ENCODE measurements at regions not wholly inside any gene's neighbourhood (a gene's known extent, or its start where the extent isn't known, plus 50 kb on each side); places are given as distances from the start of the nearest gene placed in this dataset.

DNA sequence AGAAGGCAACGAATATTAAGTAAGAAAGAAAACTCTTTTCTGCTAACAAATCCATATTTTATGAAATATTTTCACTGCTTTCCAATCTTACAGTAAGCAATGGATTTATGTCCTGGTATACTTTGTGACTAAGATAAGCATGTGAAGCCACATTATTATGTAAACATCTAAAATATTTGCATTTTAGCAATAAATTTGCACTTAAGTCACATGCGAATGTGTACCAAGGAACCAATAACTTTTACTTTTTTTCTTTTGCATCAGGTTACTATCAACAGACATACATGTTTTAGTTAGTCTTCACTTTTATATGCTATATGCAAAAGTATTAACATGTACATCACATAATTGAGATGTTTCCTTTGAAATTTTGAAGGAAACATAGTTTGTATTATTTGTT lies 536.7 kb downstream of the SLITRK6 start:
- DNase-seq (ENCODE audit: extremely low spot score, insufficient read length, low read depth) (no peak), FAIRE-seq (no peak)

DNA sequence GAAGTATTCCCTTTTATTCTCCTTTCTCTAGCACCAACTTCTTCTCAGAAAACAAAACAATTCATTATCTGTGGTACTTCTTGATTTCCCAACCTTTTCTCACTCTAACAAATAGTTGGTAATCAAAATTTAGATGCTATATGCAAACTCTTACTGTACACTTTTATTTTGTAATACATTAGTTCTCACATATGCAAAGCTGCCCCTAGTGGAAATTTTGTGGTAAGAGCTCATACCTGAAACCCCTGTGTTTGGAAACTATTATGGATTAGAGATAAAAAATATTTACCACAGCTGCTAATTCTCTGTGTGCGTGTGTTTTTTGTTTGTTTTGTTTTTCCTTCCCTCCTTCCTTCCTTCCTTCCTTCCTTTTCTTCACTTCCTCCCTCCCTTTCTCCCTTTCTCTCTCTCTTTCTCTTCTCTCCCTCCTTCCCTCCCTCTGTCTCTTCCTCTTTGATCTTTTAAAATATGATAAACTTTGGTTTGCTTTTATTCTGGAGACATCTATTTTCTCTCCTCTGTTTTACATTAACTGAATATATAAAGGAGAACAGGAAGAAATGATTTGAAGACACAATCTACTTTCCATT lies 537.4 kb downstream of the SLITRK6 start:
- DNase-seq (ENCODE audit: extremely low spot score, insufficient read length, low read depth) (no peak), FAIRE-seq (no peak)

GRCh38 chr13:85260896-85261295 lies 538.3 kb downstream of the SLITRK6 start:
- FAIRE-seq (no peak), DNase-seq (ENCODE audit: extremely low spot score, insufficient read length, low read depth) (no peak)

DNA sequence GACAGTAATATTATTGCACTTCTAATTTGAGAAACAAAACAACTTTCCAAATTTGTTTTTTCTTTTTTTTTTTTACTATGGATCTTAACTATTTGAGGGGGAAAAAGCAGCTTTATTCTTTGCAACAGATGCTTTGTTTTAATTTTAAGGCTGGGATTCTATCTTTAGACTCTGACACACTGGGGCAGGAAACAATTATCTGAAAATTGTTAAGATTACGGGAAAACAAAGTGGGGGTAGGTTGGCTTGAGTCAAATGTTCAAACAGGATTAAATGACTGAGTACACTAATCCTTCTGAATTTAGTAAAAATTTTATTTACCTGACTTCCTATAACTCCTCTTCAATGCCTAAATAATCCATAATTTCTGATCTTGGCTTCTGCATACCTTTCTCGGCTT lies 543.2 kb downstream of the SLITRK6 start:
- FAIRE-seq (no peak), DNase-seq (ENCODE audit: extremely low spot score, insufficient read length, low read depth) (no peak)

DNA sequence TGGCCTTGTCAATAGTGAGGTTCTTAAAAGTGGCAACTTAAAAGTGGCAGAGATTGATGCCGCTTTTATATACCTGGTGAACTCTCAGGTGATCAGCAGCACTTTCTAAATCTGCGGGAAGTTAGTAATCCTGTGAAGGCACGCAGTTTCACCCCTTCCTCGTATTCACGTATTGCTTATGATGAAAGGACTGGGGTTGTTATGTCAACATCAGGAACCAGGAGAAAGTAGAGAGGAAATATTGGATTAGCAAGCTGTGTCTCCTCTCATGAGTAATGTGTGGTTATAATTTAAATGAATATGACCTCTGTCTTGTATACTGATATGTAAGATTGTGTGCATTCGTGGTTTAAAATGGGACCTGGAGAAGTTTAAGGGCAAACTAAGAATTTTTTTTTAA lies 544.6 kb downstream of the SLITRK6 start:
- FAIRE-seq (no peak), DNase-seq (ENCODE audit: extremely low spot score, insufficient read length, low read depth) (no peak)

DNA sequence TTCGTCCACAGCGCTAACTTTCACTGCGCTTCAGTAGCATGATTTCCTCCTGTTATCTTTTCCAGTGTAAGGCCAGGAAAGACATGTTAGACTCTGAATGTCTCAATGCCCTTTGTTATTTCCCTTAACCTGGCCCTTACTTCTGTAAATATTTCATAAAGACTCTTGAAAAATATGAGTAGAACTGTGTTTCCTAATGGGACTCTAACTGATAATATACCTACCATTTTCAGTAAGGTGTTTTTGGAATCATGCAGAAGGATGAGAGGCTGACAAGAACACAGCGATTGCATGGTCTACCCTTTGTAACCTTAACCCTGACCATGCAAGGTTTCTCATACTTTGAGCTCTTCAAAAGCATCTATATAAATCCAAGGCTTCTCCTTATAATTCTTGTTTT lies 550.1 kb downstream of the SLITRK6 start:
- FAIRE-seq (no peak), DNase-seq (ENCODE audit: extremely low spot score, insufficient read length, low read depth) (no peak)

DNA sequence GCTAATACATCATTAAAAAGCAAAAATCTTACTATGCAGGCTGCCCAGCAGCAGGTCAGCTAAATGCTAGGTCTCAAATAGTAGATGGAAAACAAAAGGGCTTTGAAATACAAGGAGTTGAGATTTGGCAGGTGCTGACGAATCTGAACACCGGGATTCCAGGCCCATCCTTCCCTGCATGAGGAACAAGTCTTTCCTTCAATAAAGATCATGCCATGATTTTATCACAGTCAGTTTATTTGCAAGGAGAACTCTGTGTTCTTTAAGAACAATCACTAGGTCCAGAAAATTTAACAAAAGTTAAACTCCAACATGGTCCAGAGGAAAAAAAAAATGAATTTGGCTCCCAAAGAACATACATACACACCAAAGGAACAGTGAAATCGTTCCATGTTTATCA lies 551.4 kb downstream of the SLITRK6 start:
- no peak for FAIRE-seq
- no peak for DNase-seq (ENCODE audit: extremely low spot score, insufficient read length, low read depth)

- FAIRE-seq (no peak), DNase-seq (ENCODE audit: extremely low spot score, insufficient read length, low read depth) (no peak)
Observed at GRCh38 chr13:85243831-85244230, 555.4 kb downstream of the SLITRK6 start.

DNA sequence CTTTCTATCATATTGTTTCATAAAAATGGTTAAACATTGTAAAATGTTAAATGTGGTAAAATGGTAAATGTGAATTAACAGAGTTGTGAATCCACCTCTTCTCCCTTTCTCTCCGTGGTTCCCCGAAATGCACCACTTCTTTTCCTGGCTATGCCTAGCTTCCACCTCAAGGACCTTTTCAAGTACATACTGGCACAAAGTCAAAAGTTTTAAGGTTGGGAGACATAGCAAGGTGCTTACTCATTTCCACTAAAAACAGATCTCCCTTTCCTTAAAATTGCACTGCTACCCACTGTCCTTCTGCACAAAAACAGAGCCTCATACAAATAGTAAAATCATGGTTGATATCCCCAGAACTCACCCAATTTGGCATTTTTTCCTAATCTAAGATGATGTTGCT lies 558.2 kb downstream of the SLITRK6 start:
- no peak for DNase-seq (ENCODE audit: extremely low spot score, insufficient read length, low read depth)
- no peak for FAIRE-seq

GRCh38 chr13:85236413-85236812 lies 562.8 kb downstream of the SLITRK6 start:
- FAIRE-seq (no peak), DNase-seq (ENCODE audit: extremely low spot score, insufficient read length, low read depth) (no peak)

DNA sequence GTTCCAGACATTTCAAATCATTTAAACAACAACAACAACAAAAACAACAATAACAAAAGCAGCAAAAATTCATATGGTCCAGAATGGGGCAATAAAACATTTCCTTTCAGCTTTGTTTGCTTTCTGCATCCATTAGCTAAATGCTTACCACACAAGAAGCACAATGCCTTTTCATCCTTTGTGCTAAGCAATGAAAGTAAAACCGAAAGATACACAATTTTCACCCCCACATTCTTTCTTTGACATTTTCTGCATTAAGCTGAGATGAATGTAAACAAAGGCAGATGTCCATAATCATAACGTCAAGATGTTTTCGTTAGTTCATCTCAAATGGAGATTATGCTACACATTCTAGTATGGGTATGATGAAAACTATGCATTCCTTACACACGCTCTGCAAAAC lies 568.5 kb downstream of the SLITRK6 start:
- DNase-seq (ENCODE audit: extremely low spot score, insufficient read length, low read depth), result no peak
- no peak for FAIRE-seq

GRCh38 chr13:85228692-85229091 lies 570.5 kb downstream of the SLITRK6 start:
- DNase-seq (ENCODE audit: extremely low spot score, insufficient read length, low read depth), result no peak
- FAIRE-seq, result no peak

DNA sequence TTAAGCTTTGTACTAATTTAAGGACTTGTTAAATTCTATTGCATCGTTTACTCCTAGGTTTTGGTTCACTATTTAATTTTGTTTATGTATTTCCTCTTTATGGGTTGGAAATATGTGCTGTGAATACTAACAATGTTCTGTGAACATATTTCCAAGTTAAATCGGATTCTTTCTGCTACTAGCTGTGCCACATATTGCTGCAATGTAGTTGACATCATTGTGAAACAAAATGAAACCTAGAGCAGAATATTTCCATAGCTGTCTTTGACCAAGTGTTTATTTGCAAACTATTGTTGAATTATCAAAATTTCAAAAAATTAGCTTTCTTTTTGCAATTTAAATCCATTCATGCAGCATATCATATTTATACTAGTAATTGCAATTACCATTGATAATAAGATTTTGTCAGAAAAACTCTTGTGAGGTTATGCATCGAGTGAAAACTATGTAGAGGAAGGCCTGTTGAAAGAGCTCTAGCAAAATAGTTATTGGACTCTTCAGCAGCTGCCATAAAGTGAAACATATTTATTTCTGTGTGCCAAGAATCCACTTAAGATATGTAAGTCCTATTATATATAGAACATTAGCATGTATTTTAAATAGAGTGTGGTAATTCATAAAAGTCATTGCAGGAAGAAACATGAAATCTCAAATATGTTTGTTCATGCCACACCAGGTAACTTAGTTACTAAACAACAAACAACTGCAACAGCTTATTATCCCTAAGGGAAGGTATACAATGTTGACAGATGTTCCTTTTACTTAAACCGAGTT lies 575.1 kb downstream of the SLITRK6 start:
- FAIRE-seq (no peak), DNase-seq (ENCODE audit: extremely low spot score, insufficient read length, low read depth) (no peak)

DNA sequence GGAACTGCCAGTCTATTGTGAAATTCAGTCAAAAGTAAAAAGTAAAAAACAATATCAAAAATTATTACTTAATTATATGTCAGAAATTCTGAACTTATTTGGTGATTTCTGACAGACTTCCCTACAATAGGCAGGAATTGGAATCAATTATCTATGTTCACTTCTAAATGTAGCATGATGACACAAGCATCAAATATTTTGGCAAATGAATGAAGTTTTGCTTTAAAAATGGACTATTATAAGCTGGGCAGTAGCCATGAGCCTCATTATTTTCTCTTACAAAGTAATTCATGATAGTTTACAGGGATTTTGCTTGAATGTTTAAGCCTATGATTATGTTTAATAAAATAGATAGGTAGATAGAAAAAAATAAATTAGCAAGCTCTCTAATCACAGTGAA lies 582.6 kb downstream of the SLITRK6 start:
- DNase-seq (ENCODE audit: extremely low spot score, insufficient read length, low read depth) (no peak), FAIRE-seq (no peak)

DNA sequence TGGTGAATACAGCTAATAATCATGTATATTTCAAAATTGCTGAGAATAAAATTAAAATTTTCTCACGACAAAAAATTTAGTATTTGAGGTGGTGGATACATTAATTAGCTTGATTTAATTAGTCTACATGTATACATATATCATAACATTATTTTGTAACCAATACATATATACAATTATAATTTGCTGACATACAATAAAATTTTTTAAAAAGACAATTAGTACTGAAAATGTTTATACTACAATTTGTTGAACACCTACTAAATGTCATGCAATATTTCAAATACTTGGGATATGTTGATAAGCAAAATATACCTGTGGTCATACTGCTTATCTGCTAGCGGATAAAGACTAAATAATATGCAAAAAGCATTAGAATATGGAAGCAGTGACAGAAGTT lies 586.5 kb downstream of the SLITRK6 start:
- FAIRE-seq (no peak), DNase-seq (ENCODE audit: extremely low spot score, insufficient read length, low read depth) (no peak)

DNA sequence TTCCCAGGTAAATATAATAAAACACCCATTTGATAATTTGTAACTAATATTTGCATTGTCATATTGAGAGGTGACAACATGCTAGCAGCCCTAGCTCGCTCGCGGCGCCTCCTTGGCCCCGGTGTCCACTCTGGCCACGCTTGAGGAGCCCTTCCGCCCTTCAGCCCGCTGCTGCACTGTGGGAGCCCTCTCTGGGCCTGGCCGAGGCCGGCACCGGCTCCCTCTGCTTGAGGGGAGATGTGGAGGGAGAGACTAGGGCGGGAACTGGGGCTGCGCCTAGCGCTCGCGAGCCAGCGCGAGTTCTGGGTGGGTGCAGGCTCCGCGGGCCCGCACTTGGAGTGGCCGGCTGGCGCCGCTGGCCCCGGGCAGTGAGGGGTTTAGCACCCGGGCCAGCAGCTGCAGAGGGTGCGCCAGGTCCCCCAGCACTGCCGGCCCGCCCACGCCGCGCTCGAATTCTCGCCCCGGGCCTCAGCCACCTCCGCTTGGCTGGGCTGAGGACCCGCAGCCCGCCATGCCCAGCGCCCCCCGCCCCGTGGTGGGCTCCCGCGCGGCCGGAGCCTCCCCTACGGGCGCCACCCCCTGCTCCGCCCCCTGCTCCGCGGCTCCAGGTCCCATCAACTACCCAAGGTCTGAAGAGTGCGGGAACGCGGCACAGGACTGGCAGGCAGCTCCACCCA lies 594.4 kb downstream of the SLITRK6 start:
- FAIRE-seq, result no peak
- DNase-seq (ENCODE audit: extremely low spot score, insufficient read length, low read depth), result no peak

GRCh38 chr13:85197431-85197830 lies 601.8 kb downstream of the SLITRK6 start:
- FAIRE-seq, result no peak
- no peak for DNase-seq (ENCODE audit: extremely low spot score, insufficient read length, low read depth)

DNA sequence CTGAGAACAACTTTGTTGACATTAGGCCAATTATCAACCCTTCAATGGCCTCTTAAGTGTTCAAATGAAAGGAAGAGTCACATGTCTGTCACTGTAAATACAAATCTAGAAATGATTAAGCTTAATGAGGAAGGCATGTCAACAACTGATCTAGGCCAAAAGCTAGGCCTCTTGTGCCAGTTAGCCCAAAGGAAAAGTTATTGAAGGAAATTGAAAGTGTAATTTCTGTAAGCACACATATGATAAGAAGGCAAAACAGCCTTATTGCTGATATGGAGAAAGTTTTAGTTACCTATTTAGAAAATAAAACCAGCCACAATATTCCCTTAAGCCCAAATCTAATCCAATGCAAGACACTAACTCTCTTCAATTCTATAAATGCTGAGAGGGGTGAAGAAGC lies 604.7 kb downstream of the SLITRK6 start:
- DNase-seq (ENCODE audit: extremely low spot score, insufficient read length, low read depth) (no peak), FAIRE-seq (no peak)

DNA sequence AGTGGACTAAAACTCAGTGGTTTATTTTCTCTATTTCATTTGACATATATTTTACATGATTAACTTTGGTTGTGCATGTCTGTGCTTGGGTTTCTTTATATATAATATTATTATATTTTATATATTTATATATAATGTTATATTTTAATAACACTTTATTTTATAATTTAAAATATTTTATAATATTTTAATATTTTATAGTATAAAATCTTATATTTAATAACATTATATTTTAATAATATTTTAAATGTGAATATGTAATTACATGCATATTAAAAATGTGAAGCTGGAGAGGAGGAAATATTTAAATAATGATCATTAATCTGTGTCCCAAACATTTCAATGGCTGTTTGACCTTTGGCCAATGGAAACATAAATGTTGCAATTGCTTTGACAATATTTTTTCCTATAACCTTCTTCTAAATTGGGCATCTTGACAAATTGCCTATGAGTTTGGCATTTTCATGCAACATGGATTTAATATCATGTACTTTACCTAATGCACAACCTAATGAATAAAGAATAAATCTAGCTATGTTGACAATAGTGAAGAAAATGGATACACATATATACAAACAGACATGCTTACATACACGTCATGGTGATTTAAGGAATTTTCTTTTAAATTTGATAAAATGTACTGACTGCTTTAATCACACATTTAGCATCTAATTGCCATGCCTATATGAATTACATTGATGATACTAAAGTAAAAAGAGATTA lies 607.1 kb downstream of the SLITRK6 start:
- no peak for FAIRE-seq
- DNase-seq (ENCODE audit: extremely low spot score, insufficient read length, low read depth), result no peak

DNA sequence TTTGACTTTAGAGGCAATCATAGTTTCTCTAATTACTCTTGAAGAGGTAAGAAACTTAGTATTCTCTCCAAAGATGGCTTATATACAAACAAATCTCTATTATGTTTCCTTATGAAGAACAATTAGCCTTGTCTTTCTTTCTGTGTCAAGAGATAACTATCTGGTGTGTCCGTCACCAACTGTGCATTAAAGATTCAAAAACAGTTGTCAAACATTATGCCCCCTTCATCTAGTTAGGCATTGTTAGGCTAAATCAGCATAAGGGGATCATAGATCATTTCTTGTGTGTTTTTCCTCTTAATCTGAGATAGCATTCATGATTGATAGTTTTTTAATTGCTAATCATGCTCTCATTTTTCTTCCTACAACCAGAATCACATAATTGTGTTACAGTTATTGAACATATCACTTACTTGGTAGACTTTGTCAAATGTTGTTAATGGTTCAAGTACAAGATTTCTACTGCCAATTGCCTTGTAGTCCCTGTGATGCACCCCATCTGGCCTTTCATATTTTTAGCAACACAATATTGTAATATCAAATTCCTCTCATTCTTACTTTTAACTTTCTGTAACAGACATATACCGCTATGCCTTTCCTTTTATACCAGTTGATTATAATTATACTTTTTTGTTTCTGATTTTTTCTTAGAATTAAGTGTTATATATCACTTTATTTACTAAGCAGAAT lies 612.7 kb downstream of the SLITRK6 start:
- DNase-seq (ENCODE audit: extremely low spot score, insufficient read length, low read depth), result no peak
- no peak for FAIRE-seq
